ENCODE measurements at regions not wholly inside any gene's neighbourhood (a gene's known extent, or its start where the extent isn't known, plus 50 kb on each side); places are given as distances from the start of the nearest gene placed in this dataset.

GRCh38 chr10:57141708-57142107 lies 780.6 kb upstream of the ZWINT start:
- Histone ChIP-seq H3K36me3 (ENCODE audit: control insufficient read depth, insufficient read depth, low read length) (no peaks in the 10 kb centered on the region), H3K27ac (ENCODE audit: low read length) (no peak overlapping the region), H3K27me3 (ENCODE audit: control insufficient read depth, insufficient read depth, low read length) (no peaks in the 10 kb centered on the region), H3K4me3 (ENCODE audit: low read length) (no peak overlapping the region), H3K9me3 (ENCODE audit: control insufficient read depth, insufficient read depth, low read length) (peaks cover 7% of the 10 kb centered on the region), H3K4me1 (ENCODE audit: control insufficient read depth, insufficient read depth, low read length) (no peaks in the 10 kb centered on the region)
- H3K9me3 Mint-ChIP-seq, result peaks cover 9 to 20% of the 10 kb centered on the region in 2 donors
- H3K27me3 Mint-ChIP-seq (ENCODE audit: low read depth in 2 of 2), result no peaks in the 10 kb centered on the region
- intact Hi-C loops (cut with micrococcal nuclease), result no loop called here
- H3K36me3 Mint-ChIP-seq, result peaks cover 4% of the 10 kb centered on the region
- TF ChIP-seq, protein P1, sequence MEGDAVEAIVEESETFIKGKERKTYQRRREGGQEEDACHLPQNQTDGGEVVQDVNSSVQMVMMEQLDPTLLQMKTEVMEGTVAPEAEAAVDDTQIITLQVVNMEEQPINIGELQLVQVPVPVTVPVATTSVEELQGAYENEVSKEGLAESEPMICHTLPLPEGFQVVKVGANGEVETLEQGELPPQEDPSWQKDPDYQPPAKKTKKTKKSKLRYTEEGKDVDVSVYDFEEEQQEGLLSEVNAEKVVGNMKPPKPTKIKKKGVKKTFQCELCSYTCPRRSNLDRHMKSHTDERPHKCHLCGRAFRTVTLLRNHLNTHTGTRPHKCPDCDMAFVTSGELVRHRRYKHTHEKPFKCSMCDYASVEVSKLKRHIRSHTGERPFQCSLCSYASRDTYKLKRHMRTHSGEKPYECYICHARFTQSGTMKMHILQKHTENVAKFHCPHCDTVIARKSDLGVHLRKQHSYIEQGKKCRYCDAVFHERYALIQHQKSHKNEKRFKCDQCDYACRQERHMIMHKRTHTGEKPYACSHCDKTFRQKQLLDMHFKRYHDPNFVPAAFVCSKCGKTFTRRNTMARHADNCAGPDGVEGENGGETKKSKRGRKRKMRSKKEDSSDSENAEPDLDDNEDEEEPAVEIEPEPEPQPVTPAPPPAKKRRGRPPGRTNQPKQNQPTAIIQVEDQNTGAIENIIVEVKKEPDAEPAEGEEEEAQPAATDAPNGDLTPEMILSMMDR (IDR thresholded peaks at IDR 0.05), result no peak
- no CpG with 5 or more reads among the region's 1 CpG for WGBS (ENCODE audit: insufficient coverage)
- ATAC-seq, result no peak
- no peak overlapping the region for H3K27ac Mint-ChIP-seq
- H3K4me3 Mint-ChIP-seq, result no peak overlapping the region
- H3K4me1 Mint-ChIP-seq, result no peaks in the 10 kb centered on the region
- DNase-seq, result no peak

- Histone ChIP-seq H3K36me3 (ENCODE audit: control insufficient read depth, insufficient read depth, low read length) (no peaks in the 10 kb centered on the region), H3K9me3 (ENCODE audit: control insufficient read depth, insufficient read depth, low read length) (peaks cover 2% of the 10 kb centered on the region), H3K4me1 (ENCODE audit: control insufficient read depth, insufficient read depth, low read length) (no peaks in the 10 kb centered on the region), H3K27ac (ENCODE audit: low read length) (no peak overlapping the region), H3K27me3 (ENCODE audit: control insufficient read depth, insufficient read depth, low read length) (no peaks in the 10 kb centered on the region), H3K4me3 (ENCODE audit: low read length) (no peak overlapping the region)
- Mint-ChIP-seq H3K4me1 (no peaks in the 10 kb centered on the region), H3K27me3 (ENCODE audit: low read depth in 2 of 2) (no peaks in the 10 kb centered on the region), H3K36me3 (no peaks in the 10 kb centered on the region), H3K4me3 (no peak overlapping the region), H3K9me3 (peaks cover 3 to 8% of the 10 kb centered on the region in 2 donors), H3K27ac (no peak overlapping the region)
- TF ChIP-seq, protein P1 (IDR thresholded peaks at IDR 0.05), result no peak
- no peak for ATAC-seq
- intact Hi-C loops (cut with micrococcal nuclease), result no loop called here
- 50% methylated on average over 1 of the region's 1 CpG for WGBS (ENCODE audit: insufficient coverage)
- DNase-seq, result no peak
These were observed 758.6 kb upstream of the ZWINT start for GRCh38 chr10:57119684-57120083.

GRCh38 chr10:57113545-57113944 lies 752.5 kb upstream of the ZWINT start:
- H3K36me3 ChIP-seq (ENCODE audit: control insufficient read depth, insufficient read depth, low read length), result no peaks in the 10 kb centered on the region
- no peaks in the 10 kb centered on the region for H3K27me3 ChIP-seq (ENCODE audit: control insufficient read depth, insufficient read depth, low read length)
- H3K9me3 ChIP-seq (ENCODE audit: control insufficient read depth, insufficient read depth, low read length), result no peaks in the 10 kb centered on the region
- Mint-ChIP-seq H3K27me3 (ENCODE audit: low read depth in 2 of 2) (no peaks in the 10 kb centered on the region), H3K4me1 (no peaks in the 10 kb centered on the region), H3K9me3 (peaks cover 9 to 10% of the 10 kb centered on the region in 2 donors), H3K36me3 (peaks cover 11% of the 10 kb centered on the region), H3K4me3 (no peak overlapping the region), H3K27ac (no peak overlapping the region)
- DNase-seq (no peak), ATAC-seq (no peak)
- no peak overlapping the region for H3K27ac ChIP-seq (ENCODE audit: low read length)
- TF ChIP-seq, protein P1 (IDR thresholded peaks at IDR 0.05), result no peak
- WGBS (ENCODE audit: insufficient coverage), result 50% methylated on average over 2 of the region's 2 CpGs
- H3K4me3 ChIP-seq (ENCODE audit: low read length), result no peak overlapping the region
- no peaks in the 10 kb centered on the region for H3K4me1 ChIP-seq (ENCODE audit: control insufficient read depth, insufficient read depth, low read length)
- intact Hi-C loops (cut with micrococcal nuclease), result no loop called here

DNA sequence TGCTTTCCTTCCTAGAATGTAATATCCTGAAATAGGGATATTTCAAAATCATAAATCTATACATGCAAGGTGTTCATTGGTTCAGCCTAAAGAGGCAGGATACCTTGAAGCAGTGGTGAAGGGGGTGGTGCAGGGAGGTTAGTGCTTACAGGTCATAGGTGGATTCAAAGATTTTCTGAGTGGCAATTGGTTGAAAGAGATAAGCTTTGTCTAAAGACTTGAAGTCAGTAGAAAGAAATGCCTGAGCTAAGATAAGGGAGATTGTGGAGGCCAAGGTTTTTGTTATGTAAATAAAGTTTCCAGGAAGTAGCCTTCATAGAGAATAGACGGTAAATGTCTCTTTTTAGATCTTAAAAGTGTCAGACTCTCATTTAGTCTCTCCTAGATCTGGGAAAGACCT lies 741.2 kb upstream of the ZWINT start:
- intact Hi-C loops (cut with micrococcal nuclease), result no loop called here
- Histone ChIP-seq H3K4me3 (ENCODE audit: low read length) (no peak overlapping the region), H3K36me3 (ENCODE audit: control insufficient read depth, insufficient read depth, low read length) (no peaks in the 10 kb centered on the region), H3K9me3 (ENCODE audit: control insufficient read depth, insufficient read depth, low read length) (peaks cover 2% of the 10 kb centered on the region), H3K27me3 (ENCODE audit: control insufficient read depth, insufficient read depth, low read length) (no peaks in the 10 kb centered on the region), H3K4me1 (ENCODE audit: control insufficient read depth, insufficient read depth, low read length) (no peaks in the 10 kb centered on the region), H3K27ac (ENCODE audit: low read length) (no peak overlapping the region)
- Mint-ChIP-seq H3K4me1 (no peaks in the 10 kb centered on the region), H3K9me3 (peaks cover 9 to 27% of the 10 kb centered on the region in 2 donors), H3K27ac (no peak overlapping the region), H3K27me3 (ENCODE audit: low read depth in 2 of 2) (no peaks in the 10 kb centered on the region), H3K36me3 (peaks cover 8% of the 10 kb centered on the region), H3K4me3 (no peak overlapping the region)
- TF ChIP-seq, protein P1 (IDR thresholded peaks at IDR 0.05), result no peak
- DNase-seq, result no peak
- no peak for ATAC-seq
- 57% methylated on average over 1 of the region's 1 CpG for whole genome bisulfite sequencing (ENCODE audit: insufficient coverage)
